ENCODE measurements at regions not wholly inside any gene's neighbourhood (a gene's known extent, or its start where the extent isn't known, plus 50 kb on each side); places are given as distances from the start of the nearest gene placed in this dataset.

DNA sequence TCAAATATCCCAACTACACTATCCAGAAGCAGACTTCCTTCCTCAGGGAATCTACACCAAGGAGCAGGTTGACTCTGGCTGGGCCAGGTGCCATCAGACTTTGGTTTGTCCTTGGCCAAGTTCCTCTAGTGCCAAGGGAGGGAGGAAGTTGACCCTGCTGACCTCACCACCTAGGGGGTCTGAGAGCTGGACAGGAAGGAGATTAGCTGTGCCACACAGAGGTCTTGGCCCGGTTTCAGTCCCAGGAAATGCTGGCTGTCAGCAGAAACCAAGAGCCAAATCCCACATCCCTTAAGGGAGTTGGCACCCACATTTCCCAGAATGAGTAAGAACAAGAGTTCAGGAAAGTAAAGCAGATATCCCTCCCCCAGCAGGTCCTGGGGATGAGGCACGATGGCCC is 178.2 kb downstream of the SALL1 start:
- H3K4me3 ChIP-seq (ENCODE audit: low read length) = no peak overlapping the region
- no peak overlapping the region for H3K9ac ChIP-seq (ENCODE audit: extremely low read depth, low read length, poor library complexity, severe bottlenecking)
- H3K27me3 Mint-ChIP-seq (ENCODE audit: insufficient read depth) = peaks cover 2% of the 10 kb centered on the region
- no peaks in the 10 kb centered on the region for H3K9me3 ChIP-seq (ENCODE audit: control insufficient read depth, low read length)
- no peaks in the 10 kb centered on the region for H3K27me3 ChIP-seq (ENCODE audit: control insufficient read depth, insufficient read depth, low read length, poor library complexity, severe bottlenecking)
- H3K27ac Mint-ChIP-seq = no peak overlapping the region
- no peaks in the 10 kb centered on the region for H3K4me1 Mint-ChIP-seq
- no peak overlapping the region for H3K27ac ChIP-seq (ENCODE audit: low read depth, low read length)
- H3K9me3 Mint-ChIP-seq = peaks cover 4% of the 10 kb centered on the region
- no peak for DNase-seq
- TF ChIP-seq, protein P1, sequence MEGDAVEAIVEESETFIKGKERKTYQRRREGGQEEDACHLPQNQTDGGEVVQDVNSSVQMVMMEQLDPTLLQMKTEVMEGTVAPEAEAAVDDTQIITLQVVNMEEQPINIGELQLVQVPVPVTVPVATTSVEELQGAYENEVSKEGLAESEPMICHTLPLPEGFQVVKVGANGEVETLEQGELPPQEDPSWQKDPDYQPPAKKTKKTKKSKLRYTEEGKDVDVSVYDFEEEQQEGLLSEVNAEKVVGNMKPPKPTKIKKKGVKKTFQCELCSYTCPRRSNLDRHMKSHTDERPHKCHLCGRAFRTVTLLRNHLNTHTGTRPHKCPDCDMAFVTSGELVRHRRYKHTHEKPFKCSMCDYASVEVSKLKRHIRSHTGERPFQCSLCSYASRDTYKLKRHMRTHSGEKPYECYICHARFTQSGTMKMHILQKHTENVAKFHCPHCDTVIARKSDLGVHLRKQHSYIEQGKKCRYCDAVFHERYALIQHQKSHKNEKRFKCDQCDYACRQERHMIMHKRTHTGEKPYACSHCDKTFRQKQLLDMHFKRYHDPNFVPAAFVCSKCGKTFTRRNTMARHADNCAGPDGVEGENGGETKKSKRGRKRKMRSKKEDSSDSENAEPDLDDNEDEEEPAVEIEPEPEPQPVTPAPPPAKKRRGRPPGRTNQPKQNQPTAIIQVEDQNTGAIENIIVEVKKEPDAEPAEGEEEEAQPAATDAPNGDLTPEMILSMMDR (conservative IDR thresholded peaks at IDR 0.05) = no peak
- H3K36me3 ChIP-seq (ENCODE audit: control insufficient read depth, insufficient read depth, low read length) = no peaks in the 10 kb centered on the region
- H3K36me3 Mint-ChIP-seq (ENCODE audit: low read depth) = no peaks in the 10 kb centered on the region
- no peak overlapping the region for H3K4me3 Mint-ChIP-seq
- H3K4me1 ChIP-seq (ENCODE audit: control insufficient read depth, insufficient read depth, low read length) = no peaks in the 10 kb centered on the region
- WGBS, 2 experiments (ENCODE audit: insufficient coverage in 1 of 2, insufficient read length in 1 of 2) = 83 to 90% methylated on average over 1 to 2 of the region's 2 CpGs

DNA sequence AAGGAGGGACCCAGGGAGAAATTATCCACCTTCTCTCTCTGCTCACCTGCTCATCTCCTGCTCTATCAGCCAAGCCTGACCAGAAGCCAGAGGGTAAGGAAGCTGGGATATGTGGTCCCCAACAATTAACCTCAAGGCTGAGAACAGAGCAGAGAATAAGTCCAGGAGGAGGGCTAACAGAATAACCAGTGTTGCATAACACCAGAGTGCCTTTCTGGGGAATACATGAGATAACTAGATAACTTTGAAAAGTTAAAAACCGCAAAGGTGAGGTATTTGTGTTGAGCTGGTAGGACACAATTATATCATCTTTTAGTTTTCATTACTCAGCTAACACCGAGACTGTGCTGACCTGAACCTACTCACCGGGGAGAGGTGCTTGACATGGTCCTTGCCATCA is 180.8 kb downstream of the SALL1 start:
- Mint-ChIP-seq H3K36me3 (ENCODE audit: low read depth) (no peaks in the 10 kb centered on the region), H3K4me1 (no peaks in the 10 kb centered on the region), H3K27me3 (ENCODE audit: insufficient read depth) (peaks cover 4% of the 10 kb centered on the region), H3K9me3 (peaks cover 4% of the 10 kb centered on the region), H3K4me3 (no peak overlapping the region), H3K27ac (no peak overlapping the region)
- H3K4me1 ChIP-seq (ENCODE audit: control insufficient read depth, insufficient read depth, low read length) = no peaks in the 10 kb centered on the region
- TF ChIP-seq, protein P1 (conservative IDR thresholded peaks at IDR 0.05) = no peak
- no peak overlapping the region for H3K9ac ChIP-seq (ENCODE audit: extremely low read depth, low read length, poor library complexity, severe bottlenecking)
- DNase-seq = no peak
- no peak overlapping the region for H3K27ac ChIP-seq (ENCODE audit: low read depth, low read length)
- no peaks in the 10 kb centered on the region for H3K27me3 ChIP-seq (ENCODE audit: control insufficient read depth, insufficient read depth, low read length, poor library complexity, severe bottlenecking)
- no peak overlapping the region for H3K4me3 ChIP-seq (ENCODE audit: low read length)
- no peaks in the 10 kb centered on the region for H3K9me3 ChIP-seq (ENCODE audit: control insufficient read depth, low read length)
- 80 to 98% methylated on average over 1 to 3 of the region's 3 CpGs for WGBS, 2 experiments (ENCODE audit: insufficient coverage in 1 of 2, insufficient read length in 1 of 2)
- no peaks in the 10 kb centered on the region for H3K36me3 ChIP-seq (ENCODE audit: control insufficient read depth, insufficient read depth, low read length)

DNA sequence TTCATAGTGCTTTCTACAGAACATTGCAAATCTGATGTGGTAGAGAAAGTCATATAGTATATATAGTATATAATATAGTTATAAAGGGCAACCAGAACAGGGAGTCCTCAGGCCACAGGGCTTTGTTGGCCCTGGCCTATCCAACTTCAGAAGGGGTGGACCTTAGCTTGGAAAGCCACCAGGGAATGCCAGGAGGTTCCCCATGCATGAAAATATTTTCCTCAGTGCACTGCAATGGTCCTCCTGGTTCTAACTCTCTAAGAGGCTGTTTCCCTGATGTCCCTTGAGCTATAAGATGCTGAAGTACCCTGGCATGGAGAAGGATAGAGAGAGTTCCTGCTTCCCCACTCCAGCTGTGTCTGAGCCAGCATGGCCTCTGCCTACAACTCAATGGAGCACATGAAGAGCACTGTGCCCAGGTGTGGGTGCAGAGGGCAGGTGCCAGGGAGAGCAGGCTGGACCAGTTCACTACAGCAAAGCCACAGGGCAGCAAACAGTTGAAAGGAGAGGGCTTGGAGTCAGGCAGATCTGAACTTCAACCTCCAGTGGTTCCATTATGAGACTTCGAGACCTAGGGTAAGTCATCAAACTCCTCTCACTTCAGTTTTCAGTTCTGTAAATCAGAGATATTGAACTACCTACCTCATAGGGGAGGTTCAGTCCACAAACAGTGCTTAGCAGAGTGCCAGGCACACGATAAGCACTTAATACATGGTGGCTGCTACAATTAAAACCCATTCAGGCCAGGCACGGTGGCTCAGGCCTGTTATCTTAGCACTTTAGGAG is 183.1 kb downstream of the SALL1 start:
- no peaks in the 10 kb centered on the region for H3K36me3 Mint-ChIP-seq (ENCODE audit: low read depth)
- H3K4me1 Mint-ChIP-seq = no peaks in the 10 kb centered on the region
- Histone ChIP-seq H3K36me3 (ENCODE audit: control insufficient read depth, insufficient read depth, low read length) (no peaks in the 10 kb centered on the region), H3K27ac (ENCODE audit: low read depth, low read length) (no peak overlapping the region), H3K4me3 (ENCODE audit: low read length) (no peak overlapping the region), H3K9me3 (ENCODE audit: control insufficient read depth, low read length) (no peaks in the 10 kb centered on the region), H3K27me3 (ENCODE audit: control insufficient read depth, insufficient read depth, low read length, poor library complexity, severe bottlenecking) (no peaks in the 10 kb centered on the region), H3K4me1 (ENCODE audit: control insufficient read depth, insufficient read depth, low read length) (no peaks in the 10 kb centered on the region), H3K9ac (ENCODE audit: extremely low read depth, low read length, poor library complexity, severe bottlenecking) (no peak overlapping the region)
- H3K27ac Mint-ChIP-seq = no peak overlapping the region
- TF ChIP-seq, protein P1 (conservative IDR thresholded peaks at IDR 0.05) = no peak
- DNase-seq = no peak
- no peak overlapping the region for H3K4me3 Mint-ChIP-seq
- peaks cover 4% of the 10 kb centered on the region for H3K27me3 Mint-ChIP-seq (ENCODE audit: insufficient read depth)
- 88 to 93% methylated on average over 3 of the region's 3 CpGs for WGBS, 2 experiments (ENCODE audit: insufficient coverage in 1 of 2, insufficient read length in 1 of 2)
- peaks cover 4% of the 10 kb centered on the region for H3K9me3 Mint-ChIP-seq
